NCI-H2196 treated with DMSO at 0.1 percent for 48 hours (cell line): ENCODE measurements at regions not wholly inside any gene's neighbourhood (a gene's known extent, or its start where the extent isn't known, plus 50 kb on each side); places are given as distances from the start of the nearest gene placed in this dataset.

Experiments
- DNase-seq: peaks from one replicate; lab custom pipeline; 2025; ENCODE audit not compliant: unreplicated experiment; lab: John Stamatoyannopoulos, UW

- DNase-seq, result no peak
These were observed 109.8 kb upstream of the SLC25A48 start for GRCh38 chr5:135724617-135725016.

GRCh38 chr5:135723491-135723890 lies 111.0 kb upstream of the SLC25A48 start:
- DNase-seq, result no peak

GRCh38 chr5:135721548-135722090 lies 112.8 kb upstream of the SLC25A48 start:
- peak; percentile 9 for DNase-seq

- no peak for DNase-seq
These were observed 114.3 kb upstream of the SLC25A48 start for GRCh38 chr5:135720191-135720590.

GRCh38 chr5:135719428-135720063 lies 114.9 kb upstream of the SLC25A48 start:
- DNase-seq, result no peak

GRCh38 chr5:135718651-135719050 lies 115.8 kb upstream of the SLC25A48 start:
- DNase-seq, result no peak

GRCh38 chr5:135718151-135718550 lies 116.3 kb upstream of the SLC25A48 start:
- DNase-seq, result no peak

- DNase-seq, result no peak
These were observed 119.0 kb upstream of the SLC25A48 start for GRCh38 chr5:135715267-135716055.

- no peak for DNase-seq
These were observed 120.2 kb upstream of the SLC25A48 start for GRCh38 chr5:135714126-135714894.

- no peak for DNase-seq
These were observed 121.1 kb upstream of the SLC25A48 start for GRCh38 chr5:135713161-135713915.

- no peak for DNase-seq
These were observed 122.6 kb upstream of the SLC25A48 start for GRCh38 chr5:135711911-135712310.

GRCh38 chr5:135710045-135710675 lies 124.3 kb upstream of the SLC25A48 start:
- no peak for DNase-seq

- DNase-seq, result no peak
These were observed 125.3 kb upstream of the SLC25A48 start for GRCh38 chr5:135709208-135709575.

- DNase-seq, result no peak
These were observed 125.8 kb upstream of the SLC25A48 start for GRCh38 chr5:135708481-135709207.

- DNase-seq, result no peak
These were observed 127.2 kb upstream of the SLC25A48 start for GRCh38 chr5:135707302-135707701.

GRCh38 chr5:135706893-135707292 lies 127.6 kb upstream of the SLC25A48 start:
- DNase-seq, result no peak

- DNase-seq, result no peak
These were observed 127.7 kb upstream of the CXCL14 start for GRCh38 chr5:135706474-135706873.

- peak; percentile 73 for DNase-seq
These were observed 127.2 kb upstream of the CXCL14 start for GRCh38 chr5:135705941-135706466.

- peak; percentile 27 for DNase-seq
These were observed 126.4 kb upstream of the CXCL14 start for GRCh38 chr5:135705141-135705631.
